ENCODE measurements at regions not wholly inside any gene's neighbourhood (a gene's known extent, or its start where the extent isn't known, plus 50 kb on each side); places are given as distances from the start of the nearest gene placed in this dataset.

DNA sequence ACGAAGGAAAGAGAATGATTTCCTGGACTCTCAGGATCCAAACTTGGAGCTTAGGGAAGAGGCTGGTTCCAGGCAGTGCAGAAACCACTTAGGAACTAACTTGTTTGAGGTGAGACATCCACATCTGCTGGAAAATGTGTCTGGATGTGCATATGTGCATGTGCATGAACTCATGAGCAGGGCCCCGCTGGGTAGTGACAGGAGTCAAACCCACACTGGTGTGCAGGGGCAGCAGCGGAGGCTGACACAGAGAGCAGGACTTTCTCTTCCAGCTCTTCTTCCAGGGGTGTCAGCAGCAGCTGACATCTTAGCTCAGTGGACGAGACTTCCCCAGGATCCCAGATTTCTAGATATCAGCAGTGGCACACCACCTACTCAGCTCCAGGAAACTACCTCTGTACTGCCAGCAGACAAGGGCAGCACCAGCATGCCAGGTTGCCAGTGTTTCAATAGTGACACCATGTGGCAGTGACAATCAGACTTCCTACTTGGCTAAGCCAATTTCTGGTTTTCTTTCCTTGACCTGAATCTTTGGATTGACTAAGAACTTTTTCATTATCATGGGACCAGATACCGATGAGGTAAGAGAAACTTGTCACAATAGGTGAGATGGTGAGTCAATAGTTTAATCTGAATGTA, 227.5 kb upstream of the ZC3H12C start:
- DNase-seq: no peak

GRCh38 chr11:109867784-109868183, 225.4 kb upstream of the ZC3H12C start:
- no peak for DNase-seq

- DNase-seq: no peak
These were observed 223.7 kb upstream of the ZC3H12C start for GRCh38 chr11:109869536-109869935.

DNA sequence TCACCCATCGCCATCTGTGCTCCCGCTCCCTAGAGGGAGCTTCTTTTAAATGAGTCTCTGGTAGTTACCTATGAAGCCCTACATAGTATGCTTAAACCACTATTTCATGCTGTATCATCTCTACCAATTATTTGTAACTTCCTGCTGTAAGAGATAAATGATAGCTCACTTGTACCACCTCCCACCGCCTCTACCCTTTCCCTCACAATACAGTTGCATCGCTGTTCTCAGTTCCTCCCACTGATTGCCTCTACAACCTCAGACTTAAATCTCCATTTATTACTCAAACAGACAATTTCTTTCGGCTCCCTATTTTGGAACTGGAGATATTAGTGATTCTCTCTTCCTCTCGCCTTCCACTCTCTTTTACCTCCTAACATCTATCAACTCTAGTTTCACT, 222.9 kb upstream of the ZC3H12C start:
- DNase-seq: no peak

- no peak for DNase-seq
These were observed 216.1 kb upstream of the ZC3H12C start for GRCh38 chr11:109877043-109877442.

- DNase-seq: no peak
These were observed 208.7 kb upstream of the ZC3H12C start for GRCh38 chr11:109884501-109884900.

- DNase-seq: no peak
These were observed 208.2 kb upstream of the ZC3H12C start for GRCh38 chr11:109885006-109885405.

- DNase-seq: no peak
These were observed 200.8 kb upstream of the ZC3H12C start for GRCh38 chr11:109892321-109892794.

DNA sequence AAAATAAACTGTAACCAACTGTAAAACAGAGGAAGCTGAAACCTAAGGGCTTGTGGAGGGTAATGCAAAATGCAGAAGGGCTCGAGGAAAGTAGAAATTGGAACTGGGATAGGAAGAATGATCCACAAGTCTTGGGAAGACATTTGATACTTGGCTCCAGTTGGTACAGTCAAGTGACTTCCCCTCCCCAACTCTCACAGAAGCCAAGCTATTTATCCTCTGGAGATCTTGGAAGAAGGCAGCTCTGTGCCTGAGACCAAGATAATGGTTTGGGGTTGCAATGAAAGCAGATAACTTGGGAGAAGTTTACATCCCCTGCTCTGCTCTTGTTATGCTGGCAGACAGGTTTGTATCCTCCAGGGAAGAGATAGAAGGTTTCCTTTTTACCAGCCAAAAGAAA, 198.9 kb upstream of the ZC3H12C start:
- DNase-seq: no peak

- no peak for DNase-seq
These were observed 194.6 kb upstream of the ZC3H12C start for GRCh38 chr11:109898592-109898991.

DNA sequence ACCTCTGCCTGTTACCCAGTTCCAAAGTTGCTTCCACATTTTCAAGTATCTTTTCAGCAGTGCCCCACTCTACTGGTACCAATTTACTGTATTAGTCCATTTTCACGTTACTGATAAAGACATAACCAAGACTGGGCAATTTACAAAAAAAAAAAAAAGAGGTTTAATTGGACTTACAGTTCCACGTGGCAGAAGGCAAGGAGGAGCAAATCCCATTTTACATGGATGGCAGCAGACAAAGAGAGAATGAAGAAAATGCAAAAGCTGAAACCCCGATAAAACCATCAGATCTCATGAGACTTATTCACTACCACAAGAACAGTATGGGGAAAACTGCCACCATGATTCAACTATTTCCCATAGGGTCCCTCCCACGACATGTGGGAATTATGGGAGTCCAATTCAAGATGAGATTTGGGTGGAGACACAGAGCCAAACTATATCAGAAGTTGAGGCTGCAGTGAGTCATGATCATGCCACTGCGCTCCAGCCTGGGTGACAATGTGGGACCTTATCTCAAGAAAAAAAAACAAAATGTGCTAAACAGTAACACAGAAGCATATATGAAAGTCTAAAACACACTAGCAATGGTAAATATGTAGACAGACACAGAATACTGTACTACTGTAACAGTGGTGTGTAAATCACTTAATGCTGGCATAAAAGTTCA, 190.3 kb upstream of the ZC3H12C start:
- no peak for DNase-seq

DNA sequence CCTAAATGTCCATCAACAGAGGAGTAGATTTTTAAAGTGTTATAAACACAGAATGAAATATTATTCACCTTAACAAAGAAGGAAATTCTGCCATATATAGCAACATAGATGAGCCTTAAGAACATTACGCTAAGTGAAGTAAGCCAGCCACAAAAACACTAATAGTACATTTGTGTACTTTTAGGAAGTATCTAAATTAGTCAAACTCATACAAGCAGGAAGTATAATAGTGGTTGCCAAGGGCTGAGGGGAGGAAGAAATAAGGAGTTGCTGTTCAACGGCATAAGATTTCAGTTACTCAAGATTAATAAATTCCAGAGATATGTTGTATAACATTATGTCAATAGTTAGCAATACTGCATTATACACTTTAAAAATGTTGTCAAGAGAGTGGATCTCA, 181.7 kb upstream of the ZC3H12C start:
- peak; percentile 31 to 46 for DNase-seq

DNA sequence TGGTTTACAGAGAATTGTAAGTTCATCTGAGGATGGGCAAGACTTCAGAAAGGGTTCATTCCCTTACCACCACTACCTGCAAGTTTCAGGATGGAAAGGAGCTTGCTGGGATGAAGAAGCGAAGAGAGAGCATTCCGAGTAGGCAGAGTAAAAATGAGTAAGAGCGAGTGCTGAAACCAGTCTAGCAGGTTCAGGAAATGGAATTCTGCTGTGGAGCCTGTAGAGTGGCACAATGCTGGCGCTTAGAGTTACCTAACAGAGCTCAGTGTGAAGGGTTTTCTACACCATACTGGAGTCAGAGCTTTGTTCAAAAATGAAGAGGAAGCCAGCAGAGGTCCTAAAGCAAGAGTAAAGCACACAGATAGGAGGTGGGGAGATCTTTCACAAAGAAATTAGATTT, 179.2 kb upstream of the ZC3H12C start:
- no peak for DNase-seq

GRCh38 chr11:109914809-109915653, 178.2 kb upstream of the ZC3H12C start:
- no peak for DNase-seq

GRCh38 chr11:109926941-109927340, 166.3 kb upstream of the ZC3H12C start:
- no peak for DNase-seq

- no peak for DNase-seq
These were observed 163.9 kb upstream of the ZC3H12C start for GRCh38 chr11:109929308-109929707.

DNA sequence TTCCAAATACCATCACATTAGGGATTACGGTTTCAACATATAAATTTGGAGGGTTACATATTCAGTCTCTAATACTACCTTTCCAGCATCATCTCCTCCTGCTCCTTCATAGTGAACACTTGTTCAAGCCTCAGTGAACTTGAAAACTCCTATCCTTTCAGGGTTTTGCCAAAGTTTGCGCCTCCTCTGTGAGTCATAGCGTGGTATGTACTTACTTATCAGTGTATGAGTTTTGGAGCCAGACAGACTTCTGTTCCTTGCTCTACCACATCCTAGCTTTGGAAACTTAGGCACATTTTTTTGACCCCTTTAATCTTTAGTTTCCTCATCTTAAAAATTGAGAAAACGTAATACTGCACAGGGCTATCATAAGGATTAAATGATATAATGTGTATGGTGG, 160.1 kb upstream of the ZC3H12C start:
- DNase-seq: no peak

DNA sequence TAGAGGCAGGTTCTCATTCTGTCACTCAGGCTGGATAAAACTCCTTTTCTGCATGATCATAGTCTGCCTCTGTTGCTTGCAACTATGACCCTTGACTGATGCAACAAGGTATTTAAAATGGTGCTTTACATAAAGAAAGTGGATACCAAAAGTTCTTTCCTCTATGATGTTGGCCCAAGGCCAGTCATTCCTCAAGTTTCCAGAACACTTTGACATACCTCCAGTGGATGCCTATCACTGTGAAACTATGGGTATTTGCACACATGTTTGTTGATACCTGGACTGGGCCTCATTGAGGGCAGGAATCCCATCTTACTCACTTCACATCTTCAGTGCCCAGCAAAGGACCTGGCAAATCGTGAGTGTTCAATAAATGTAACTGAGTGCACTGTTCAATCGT, 159.0 kb upstream of the ZC3H12C start:
- DNase-seq: no peak

- DNase-seq: no peak
These were observed 156.5 kb upstream of the ZC3H12C start for GRCh38 chr11:109936661-109937180.

GRCh38 chr11:109937968-109938367, 155.2 kb upstream of the ZC3H12C start:
- no peak for DNase-seq

GRCh38 chr11:109939166-109939810, 153.9 kb upstream of the ZC3H12C start:
- peak; percentile 54 to 75 for DNase-seq

DNA sequence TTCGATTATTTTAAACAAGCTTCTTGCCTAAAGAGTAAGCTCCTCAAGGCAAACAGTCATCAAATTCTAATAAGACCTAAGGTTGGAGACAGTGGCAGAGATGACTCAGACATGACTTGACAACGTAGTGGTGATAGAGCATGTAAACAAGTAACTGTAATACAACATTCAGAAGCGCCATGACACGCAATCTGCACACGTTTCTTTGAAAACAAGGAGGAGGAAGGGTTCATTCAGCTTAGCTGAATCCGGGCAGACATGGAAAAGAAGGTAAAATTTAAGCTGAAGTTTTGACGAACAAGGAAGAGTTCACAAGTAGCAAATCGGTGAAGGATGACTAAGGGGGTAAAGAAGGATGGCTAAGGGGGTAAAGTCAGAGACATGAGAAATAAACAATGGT, 152.4 kb upstream of the ZC3H12C start:
- peak in 1 of 2 donors; percentile 38 for DNase-seq
